Hematopoietic multipotent progenitor cell treated with erythropoietin and hydrocortisone succinate and interleukin-3 and kit ligand, for 17 days (in vitro differentiated cells): ENCODE measurements at regions not wholly inside any gene's neighbourhood (a gene's known extent, or its start where the extent isn't known, plus 50 kb on each side); places are given as distances from the start of the nearest gene placed in this dataset.
"Not testable (repeated sequence)": the region's sequence is repeated elsewhere in the genome, so short reads cannot be mapped to it uniquely, and the experiment has no call there.

ENCODE experiments used
- DNase-seq: peaks from one replicate; pipeline ENCODE4 v3.0.0-alpha.2; 2015; ENCODE audit warnings: low spot score

DNA sequence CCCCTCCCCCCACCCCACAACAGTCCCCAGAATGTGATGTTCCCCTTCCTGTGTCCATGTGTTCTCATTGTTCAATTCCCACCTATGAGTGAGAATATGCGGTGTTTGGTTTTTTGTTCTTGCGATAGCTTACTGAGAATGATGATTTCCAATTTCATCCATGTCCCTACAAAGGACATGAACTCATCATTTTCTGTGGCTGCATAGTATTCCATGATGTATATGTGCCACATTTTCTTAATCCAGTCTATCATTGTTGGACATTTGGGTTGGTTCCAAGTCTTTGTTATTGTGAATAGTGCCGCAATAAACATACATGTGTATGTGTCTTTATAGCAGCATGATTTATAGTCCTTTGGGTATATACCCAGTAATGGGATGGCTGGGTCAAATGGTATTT is 308.2 kb downstream of the ZNF536 start:
- DNase-seq: not testable (repeated sequence)

DNA sequence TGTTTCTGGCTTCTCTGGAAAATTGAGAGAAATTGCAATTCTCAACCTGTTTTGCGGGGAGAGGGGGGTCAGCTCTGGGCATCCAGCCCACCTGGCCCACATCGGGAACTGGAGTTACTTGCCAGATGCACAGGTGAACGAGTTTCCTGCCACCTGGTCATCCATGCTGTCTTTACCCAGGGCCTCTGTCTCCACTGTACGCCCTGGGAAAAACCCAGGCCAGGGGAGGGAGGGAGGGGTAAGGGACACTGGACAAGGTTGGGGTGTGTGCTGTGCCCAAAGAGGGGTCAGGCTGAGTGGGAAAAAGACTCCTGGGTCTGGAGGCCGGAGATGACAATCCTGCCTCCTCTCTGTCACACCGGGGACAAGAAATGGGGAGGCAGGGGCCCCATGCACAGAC is 307.6 kb downstream of the ZNF536 start:
- no peak for DNase-seq

DNA sequence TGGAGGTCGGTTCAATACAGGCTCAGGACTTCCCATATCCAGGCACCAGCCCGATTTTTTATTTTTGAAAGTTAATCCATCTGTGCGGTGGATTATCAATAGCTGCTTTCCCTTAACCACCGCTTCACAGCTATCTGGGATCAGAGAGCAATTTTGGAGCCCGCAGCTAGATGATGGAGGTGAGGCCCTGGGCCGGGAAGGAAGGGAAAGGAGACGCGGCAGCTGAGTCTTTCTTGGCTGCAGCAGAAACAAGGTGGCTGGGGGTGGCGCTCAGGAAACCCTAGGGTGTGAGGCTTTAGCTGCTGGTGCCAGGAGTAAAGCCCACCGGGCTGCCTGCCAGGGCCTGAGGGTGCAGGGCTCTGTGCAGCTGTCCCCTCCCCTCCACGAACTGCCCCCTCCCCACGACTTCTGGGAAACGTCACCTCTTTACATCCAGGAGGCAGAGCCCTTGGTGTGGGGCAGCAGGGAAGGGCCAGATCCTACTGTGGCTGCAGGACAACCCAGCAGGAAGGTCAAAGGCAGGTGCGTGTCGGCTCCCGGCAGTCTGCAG is 307.0 kb downstream of the ZNF536 start:
- no peak for DNase-seq

DNA sequence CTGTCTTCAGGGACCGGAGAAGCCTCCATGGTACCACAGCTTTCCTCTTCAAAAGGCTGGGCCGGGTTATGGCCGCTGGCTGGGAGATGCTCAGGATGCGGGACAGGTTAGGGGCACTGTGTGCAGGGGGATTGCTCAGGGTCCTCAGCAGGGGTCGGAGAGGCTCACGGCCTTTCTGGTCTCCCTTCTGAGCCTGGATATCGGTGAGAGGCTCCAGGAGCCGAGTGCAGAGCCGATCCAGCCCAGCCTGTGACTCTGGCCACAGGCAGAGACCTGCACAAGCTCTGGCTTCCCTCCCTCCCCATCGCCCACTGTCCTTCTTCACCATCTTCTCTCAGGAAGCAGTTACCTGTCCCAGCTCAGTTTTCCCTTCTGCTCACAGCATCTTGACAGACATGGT is 306.0 kb downstream of the ZNF536 start:
- no peak for DNase-seq

DNA sequence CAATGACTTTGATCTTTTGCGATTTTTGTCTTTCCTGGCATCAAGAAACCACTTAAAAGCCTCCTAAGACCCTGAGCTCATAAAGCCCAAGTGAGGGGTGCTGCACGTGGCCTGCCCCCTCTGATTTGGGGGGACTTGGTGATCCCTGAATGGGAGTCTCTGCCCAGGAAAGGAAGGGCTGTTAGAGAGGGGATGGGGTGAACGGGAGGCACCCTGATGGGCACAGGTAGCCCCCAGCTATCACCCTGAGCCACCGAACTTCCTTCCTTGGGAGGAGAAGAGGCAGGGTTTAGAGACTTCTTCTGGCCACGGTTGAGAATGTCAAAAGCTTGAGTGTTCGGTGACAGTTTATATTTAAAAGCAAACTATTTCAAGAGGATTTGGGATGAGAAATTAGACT is 305.5 kb downstream of the ZNF536 start:
- no peak for DNase-seq

DNA sequence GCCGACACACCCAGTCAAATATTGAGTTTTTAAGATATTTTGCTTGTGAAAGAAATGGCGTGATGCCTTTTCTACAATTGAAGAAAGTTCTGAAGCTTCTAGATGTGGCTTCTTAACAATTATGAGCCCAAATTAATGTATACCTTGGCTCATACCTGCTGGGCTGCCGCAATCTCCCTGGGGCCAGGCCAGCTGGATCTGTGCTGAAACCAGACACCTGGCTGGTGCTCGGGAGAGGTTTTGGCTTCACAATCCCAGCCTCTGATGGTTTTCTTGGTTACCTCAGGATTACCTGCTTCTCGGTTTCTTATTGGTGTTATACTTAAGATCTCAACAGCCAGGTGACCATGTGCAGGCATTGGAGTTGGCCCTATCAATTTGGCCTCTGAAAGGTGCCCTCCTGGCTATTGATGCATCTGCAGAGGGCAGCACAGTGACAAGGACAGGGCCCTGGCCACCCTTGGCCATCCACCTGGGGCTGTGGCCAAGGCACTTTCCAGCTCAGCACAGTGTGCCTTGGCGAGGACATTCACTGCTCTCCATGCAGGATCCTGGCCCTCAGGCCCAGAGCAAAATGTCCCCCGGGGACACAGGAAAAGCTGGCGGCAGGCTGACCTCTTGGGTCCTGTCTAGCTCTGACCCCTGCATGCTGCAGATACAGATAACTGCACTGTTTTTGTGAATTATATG is 305.0 kb downstream of the ZNF536 start:
- no peak for DNase-seq

DNA sequence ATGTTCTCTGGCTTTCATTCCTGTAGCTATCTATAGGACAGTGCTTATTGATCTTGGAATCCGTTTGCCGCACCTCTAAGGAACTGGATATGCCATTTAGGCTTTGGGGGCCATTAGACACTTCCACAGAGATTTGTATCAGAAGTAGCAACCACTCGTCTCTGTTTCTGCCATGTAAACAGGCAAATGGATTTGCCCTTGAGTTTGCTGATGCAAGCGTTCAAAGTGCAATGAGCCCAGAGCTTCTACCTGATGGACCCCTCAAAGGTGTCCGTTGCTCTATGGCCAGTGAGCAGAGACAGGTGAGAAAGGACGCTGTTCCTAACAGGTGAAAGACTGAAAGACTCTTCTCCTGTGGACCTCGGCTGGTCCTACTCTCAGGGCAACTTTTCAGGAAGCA is 302.9 kb downstream of the ZNF536 start:
- no peak for DNase-seq

DNA sequence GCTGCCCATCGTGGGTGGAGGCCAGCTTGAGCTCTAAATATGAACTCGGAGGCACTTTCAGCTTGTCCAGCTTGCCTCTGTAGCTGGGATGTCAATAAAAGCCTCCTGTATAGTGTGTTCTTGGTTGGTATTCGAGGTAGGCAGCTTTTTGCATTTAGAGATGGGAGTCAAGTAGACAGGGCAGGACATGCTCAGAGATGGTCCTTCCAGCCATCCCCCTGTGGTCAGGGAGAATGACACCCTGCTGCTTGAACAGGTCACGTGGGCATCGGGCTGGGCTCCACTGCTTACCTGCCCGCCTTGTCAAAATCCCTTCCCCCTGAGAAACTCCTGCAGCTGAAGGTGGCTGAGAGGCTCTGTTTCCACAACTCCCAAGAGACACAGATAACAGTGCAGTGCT is 302.5 kb downstream of the ZNF536 start:
- DNase-seq: no peak

DNA sequence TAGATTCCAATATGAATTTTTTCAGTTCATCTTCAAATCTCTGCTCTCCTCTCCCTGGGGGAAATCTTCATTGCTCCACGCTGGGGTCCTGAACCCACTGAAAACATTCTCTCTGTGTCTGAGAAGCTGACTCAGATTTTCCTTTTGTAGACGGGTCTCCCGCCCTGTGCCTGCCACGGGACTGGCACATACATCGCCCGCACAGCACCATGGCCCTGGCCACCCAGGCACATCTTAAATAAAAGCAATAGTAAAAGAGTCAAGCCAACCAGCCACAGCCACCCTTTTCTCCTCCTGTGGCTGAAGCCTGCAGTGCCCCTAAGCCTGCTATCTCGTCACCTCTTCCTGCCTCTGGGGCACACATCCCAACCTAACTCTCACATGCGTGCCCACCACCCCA is 301.2 kb downstream of the ZNF536 start:
- DNase-seq: no peak

DNA sequence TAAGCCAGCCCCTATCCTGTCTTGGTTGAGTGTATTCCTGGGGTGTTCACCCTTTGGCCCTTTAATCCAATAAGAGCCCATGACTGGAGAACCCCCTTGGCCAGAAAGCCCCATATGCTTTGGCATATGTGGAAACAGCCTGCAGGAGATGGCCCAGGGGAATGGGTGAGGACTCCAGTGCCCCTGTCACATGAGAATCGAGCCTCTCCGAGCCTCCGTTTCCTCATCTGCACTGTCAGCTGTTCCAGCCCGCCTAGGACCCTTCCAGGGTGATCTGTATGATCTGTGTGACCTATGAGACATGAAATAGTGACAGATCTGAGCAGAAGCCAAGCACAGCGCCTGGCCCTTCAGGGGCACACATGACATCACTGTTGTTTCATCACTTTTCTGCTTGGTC is 300.7 kb downstream of the ZNF536 start:
- no peak for DNase-seq

DNA sequence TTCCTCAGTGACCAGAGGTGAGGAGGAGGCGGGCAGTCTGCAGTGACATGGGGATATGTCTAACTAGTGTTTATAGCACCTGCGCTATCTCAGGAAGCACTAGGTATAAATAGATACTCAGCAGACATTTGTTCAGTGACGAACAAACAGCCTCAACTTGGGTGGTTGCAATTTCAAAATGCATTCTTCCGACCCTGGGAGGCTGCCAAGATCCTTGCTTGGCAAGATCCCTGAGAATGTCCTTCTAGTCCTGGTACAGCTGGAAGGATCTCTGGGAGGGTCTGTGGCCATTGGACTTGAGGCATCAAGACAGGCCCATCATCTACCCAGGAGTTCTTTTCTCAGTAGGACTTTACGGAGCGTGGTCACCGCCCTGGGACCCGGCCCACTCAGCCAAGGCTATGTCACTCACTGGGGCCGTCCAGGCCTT is 299.5 kb downstream of the ZNF536 start:
- no peak for DNase-seq

DNA sequence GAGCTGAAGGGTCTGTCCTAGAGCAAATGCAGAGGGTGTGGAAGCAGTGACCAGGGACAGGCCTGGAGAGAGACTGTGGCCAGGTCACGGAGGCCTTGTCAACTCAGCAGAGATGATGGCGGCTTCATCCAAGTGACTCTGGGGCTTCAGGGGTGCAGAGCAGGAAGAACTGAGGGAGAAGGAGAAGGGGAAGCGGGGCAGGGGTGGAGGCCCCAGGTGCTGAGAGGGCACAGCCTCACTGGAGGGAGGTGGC is 299.1 kb downstream of the ZNF536 start:
- no peak for DNase-seq

DNA sequence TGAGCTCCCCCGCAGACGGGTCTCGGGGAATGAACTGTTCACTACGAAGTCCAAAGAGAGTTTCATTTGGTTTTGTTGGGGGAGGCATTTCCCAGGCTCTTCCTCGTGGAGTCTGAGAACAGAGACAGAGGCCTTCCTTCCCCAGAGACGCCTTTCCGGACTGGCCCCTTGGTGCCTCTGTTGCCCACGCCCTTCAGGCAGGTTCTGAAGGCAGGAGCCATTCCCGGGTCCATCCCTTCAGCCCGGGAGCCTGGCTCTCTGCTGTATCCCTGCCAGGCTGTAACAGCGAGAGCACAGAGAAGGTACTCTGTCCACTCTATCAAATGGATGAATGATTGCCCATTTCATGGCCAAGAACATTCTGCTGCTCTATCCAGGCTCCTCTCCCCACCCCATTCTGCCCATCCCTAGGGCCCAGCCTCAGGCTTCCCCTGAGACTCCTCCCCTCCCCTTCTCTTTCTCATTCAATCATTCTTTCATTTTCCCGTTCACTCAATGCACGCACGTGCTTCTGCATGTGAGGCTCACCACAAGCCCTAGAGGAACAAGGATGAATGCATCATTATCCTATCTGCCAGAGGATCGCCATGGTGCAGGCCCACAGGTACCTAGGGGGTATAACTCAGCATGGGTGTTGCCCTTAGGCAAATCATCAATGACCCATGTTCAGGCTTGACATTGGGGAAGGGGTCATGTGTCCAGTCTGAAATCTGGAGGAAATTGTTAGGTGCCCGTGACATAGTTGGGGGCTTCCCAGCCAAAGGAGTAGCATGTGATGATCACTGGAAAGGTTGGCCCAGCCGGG is 298.6 kb downstream of the ZNF536 start:
- no peak for DNase-seq

DNA sequence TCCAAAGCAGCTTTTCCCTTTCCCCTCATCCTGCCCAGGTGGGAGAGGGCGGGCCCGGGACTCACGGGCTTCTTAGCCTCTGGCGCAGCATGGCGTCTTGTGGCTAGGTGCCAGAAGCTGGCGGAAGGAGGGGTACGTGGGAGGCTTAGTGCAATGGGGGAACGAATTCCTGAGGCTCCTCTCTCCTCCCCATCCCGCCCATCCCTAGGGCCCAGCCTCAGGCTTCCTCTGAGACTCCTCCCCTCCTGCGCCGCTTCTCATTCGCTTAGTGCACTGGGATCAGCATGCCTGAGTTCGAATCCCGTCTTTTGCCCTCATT is 297.8 kb downstream of the ZNF536 start:
- DNase-seq: no peak

DNA sequence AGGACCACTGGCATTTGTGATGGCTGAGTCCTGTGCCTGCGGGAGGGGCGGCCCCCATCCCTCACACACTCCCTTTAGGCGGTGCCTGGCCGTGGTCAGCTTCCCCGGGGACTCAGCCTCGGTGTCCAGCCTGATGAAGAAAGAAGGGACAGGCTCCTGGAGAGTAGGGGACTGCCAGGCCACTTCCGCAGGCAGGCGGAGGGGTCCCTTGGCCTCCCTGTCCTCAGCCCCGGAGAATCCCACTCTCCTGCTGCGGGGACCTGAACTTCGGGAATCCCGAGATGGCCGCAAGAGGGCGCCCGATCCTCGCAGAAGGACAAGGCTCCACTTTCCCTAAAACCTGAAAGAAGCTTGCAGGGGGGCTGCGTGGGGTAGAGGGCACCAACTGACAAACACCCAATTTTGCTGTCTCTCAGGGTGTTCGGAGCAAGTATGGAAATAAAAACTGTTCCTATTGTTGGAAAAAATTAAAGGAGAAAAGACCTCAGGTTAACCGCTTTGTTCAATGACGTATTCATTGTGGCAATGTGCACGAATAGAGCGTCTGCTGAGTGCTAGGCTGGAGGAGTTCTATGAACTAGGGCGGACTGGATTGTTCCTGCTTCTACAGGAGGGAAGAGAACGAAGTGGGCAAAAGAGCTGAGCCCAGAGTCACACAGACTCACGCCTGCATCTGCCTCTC is 297.3 kb downstream of the ZNF536 start:
- peak; percentile 22 for DNase-seq

DNA sequence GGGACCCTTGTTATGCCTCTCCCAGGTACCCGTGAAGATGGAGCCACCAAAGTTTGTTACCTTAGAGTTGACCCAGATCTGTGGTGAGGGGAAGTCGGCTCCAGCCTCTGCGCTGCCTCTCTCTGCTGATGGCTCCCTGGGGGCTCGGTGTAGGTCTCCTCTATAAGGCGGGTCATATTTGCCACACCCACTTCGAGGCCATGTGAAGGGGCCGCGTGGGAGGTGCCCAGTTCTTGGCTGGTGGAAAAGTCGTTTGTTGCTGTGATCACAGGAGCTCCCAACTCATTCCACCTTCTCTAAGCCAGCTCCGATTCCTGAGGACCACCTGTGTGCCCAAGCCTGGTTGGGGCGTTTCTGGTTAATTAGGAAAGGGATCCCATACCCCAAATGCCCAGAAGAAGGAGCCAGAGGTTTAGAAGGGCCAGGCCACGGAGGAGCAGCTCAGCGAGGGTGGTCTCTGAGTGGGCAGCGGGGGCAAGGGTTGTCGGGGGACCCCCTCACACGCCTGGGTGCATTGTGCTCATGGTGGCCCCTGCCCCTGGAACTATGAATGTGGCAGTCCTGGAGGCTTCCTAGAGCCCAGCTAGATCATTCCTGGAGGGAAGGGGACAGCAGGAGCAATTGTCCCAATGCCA is 296.5 kb downstream of the ZNF536 start:
- DNase-seq: no peak

DNA sequence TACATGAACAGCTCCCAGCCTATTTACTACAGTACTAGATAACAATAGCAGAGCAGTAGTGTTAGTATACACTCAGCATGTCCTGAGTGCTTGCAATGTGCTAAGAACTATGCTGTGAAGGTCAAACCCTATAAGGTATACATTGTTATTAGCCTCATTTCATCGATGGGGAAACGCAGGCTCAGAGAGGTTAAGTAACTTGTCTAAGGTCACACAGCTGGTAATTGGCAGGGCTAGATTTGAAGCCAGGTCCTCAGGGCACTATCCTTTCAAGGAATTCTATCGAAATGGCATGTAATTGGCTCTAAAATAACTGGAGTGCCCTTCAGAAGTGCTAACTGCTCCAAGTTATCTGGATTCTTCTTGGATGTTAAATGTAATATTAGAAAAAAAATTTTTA is 295.6 kb downstream of the ZNF536 start:
- no peak for DNase-seq

DNA sequence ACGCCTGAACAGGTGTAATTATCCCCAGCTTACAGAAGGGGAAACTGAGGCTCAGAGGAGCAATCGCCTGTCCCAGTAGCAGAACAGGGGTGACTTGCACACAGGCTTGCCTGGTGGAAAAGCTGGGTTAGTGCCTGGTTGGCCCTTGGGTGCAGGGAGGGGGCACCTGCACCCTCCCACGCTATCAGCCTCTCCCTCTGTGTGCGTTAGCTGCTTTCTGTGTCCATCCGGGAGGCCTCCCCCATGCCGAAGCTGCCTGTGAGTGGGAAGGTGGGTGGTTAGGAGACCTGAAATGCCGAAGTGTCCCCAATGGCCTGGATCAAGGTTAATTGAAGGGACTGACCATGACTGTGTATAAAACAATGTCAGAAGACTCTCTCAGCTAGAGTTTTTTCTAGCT is 295.0 kb downstream of the ZNF536 start:
- DNase-seq: no peak

DNA sequence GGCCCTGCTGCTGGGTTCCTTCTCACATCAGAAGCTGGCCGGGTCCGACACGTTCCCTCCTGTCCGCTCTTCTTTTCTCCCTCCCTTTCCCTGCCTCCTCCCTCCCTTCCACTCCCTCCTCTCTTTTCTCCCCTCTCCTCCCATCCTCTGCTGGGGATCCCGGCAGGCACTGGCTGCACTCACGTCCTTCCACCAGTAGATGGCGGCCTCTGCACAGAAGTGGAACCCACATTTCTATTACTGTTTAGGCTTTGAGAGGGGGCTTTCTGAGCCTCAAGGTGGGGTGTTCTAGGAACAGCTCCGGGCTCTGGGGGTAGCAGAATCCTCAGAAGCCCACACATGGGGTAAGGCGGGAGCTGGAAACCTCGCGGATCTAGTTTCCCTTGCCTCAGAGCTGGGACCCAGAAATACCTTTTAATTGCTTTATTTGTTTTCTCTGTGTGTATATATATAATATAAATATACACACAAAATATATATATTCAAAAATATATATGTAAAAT is 294.2 kb downstream of the ZNF536 start:
- peak; percentile 8 for DNase-seq

DNA sequence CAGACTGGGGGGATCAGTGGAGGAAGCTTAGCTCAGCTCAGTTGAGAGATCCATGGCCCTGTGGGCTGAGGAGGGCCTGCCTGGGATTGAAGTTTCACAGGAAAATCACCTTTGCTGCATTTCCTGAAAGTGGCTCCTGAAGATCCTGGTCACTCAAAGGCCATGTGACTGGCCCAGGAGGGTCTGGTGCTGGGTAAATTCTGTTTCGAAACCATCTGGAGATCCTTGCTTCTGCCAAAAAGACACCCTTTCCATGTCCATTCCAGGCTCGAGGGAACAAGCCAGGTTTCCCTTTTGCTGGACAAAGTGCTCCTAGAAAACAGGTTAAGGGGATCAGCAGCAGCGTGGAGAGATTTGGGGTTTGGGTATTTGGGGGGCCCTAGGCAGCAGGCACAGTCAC is 293.3 kb downstream of the ZNF536 start:
- no peak for DNase-seq

DNA sequence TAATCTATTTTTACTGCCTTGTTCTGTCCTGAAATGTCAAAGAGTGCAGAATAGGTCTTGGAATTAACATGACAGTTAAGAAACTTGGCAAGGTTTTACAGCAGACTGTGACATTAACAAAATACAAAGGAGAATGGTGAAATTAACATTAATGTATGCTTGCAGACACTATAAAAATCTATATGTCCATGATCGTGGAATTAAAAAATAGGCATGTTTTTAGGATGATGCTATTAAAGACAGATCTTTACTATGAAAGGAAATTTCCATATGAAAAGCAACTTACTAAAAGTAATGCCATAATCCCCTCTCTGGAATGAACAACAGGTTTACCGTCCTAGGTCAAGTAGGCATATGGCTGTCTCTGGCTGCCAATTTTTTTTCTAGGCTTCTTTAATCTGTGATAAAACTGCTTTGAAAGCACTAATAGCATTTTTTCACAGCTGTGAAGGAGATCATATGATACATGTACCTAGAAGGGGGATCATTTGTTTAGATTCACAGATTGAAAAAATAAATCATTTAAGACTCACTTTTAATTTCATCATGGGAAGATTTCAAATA is 291.5 kb downstream of the ZNF536 start:
- DNase-seq: no peak

DNA sequence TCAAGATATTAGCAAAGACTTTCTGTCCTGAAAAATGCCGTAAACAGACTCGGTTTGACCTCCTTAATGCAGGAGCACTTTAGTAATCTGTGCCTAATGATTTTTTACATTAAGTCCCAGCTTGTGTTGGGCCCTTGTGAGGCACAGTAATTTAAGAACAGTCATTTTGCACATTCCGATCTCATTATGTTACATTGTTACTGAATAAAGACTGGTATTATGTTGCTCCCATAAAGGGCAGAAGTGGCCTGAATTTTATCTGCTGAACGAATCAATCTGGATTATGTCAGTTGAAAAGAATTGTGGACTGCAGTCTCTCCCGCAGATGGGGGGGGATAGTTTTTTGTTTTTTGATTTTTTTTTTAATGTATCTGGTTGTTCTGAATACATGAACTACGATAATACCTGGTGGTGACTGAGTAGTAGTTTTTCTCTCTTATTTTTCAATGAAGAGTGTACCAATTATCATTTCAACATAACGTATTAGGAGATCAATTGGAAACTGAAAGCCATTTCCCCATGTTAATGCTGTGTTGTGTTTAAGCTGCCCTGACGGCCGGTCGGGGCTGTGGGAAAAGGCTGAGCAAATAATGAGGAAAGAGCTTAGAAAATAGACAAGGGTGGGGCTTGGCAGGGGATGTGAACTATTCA is 290.2 kb downstream of the ZNF536 start:
- DNase-seq: no peak
